ENCODE measurements at regions not wholly inside any gene's neighbourhood (a gene's known extent, or its start where the extent isn't known, plus 50 kb on each side); places are given as distances from the start of the nearest gene placed in this dataset.
A peak's percentile ranks its signal among the peaks of the same experiment; 100 is the strongest.

DNA sequence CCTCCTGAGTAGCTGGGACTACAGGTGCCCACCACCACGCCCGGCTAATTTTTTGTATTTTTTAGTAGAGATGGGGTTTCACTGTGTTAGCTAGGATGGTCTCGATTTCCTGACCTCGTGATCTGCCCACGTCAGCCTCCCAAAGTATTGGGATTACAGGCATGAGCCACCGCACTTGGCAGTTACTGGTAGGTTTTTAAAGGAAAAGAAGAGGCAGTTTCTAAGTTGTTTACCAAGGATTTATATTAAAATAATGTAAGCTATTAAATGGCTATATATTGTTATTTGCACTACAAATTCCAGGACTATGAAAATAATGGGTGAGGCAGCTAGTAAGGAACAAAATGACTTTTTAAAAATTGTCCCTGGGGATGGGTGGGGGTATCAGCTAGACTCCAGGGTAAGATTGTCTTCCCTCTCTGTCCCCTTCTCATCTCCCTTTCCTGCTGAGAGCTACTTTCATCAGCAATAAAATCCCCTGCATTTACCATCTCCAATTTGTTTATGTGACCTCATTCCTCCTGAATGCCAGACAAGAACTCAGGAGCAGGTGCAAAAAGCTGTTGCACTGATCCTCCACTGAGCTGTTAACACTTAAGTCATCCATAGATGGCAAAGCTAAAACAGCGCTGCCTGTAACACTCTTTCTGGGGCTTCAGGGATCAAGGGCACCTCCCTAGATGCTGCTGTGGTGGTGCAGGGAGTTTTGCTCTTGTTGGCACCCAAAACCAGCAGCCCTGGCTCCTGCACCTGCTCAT is 165.2 kb downstream of the ZPLD1 start:
- DNase-seq (ENCODE audit: low read depth in 1 of 2, low spot score in 1 of 2) = no peak

DNA sequence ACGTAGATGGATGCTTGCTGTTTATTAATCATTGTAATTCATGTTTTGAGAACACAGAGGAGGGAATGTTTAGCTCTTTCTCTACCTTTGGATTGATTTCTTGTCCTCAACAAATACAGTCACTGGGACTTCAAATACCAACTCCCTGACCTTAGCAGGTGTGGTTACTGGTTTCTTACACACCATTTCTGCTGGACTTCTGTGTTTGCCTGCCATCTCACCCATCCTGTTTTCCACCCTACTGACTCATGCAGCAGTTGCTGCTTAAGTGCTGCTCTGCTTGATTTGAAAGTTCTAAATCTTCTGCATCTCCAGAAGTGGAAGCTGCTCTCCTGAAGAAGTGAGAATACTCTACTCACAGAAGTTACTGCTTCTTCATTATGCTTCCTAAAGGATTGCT is 170.3 kb downstream of the ZPLD1 start:
- DNase-seq (ENCODE audit: low read depth in 1 of 2, low spot score in 1 of 2) = no peak

- no peak for DNase-seq (ENCODE audit: low read depth in 1 of 2, low spot score in 1 of 2)
Measured at GRCh38 chr3:102608875-102609274, 174.1 kb downstream of the ZPLD1 start.

GRCh38 chr3:102614021-102614569 is 179.3 kb downstream of the ZPLD1 start:
- no peak for DNase-seq (ENCODE audit: low read depth in 1 of 2, low spot score in 1 of 2)

GRCh38 chr3:102614585-102614984 is 179.8 kb downstream of the ZPLD1 start:
- DNase-seq (ENCODE audit: low read depth in 1 of 2, low spot score in 1 of 2) = no peak

- no peak for DNase-seq (ENCODE audit: low read depth in 1 of 2, low spot score in 1 of 2)
Measured at GRCh38 chr3:102617381-102617780, 182.6 kb downstream of the ZPLD1 start.

GRCh38 chr3:102619361-102619760 is 184.5 kb downstream of the ZPLD1 start:
- no peak for DNase-seq (ENCODE audit: low read depth in 1 of 2, low spot score in 1 of 2)

GRCh38 chr3:102629943-102630342 is 195.1 kb downstream of the ZPLD1 start:
- DNase-seq (ENCODE audit: low read depth in 1 of 2, low spot score in 1 of 2) = no peak

DNA sequence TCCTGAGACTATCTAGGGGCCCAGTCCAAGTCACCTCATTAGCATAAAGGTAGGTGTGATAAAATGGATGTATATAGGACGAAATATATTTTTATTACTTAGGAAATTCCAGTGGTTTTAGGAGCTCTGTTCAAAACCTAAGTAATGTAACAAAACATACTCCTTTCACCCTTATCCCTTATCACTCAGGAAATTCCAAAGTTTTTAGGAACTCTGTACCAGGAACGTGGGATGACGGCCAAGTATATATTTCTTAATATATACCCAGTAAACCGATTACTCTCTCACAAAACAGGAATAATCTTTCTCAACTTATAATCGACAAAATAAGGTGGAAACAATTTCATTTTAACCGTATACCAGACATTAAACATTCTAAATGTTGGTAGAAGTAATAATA is 195.7 kb downstream of the ZPLD1 start:
- DNase-seq (ENCODE audit: low read depth in 1 of 2, low spot score in 1 of 2) = no peak

DNA sequence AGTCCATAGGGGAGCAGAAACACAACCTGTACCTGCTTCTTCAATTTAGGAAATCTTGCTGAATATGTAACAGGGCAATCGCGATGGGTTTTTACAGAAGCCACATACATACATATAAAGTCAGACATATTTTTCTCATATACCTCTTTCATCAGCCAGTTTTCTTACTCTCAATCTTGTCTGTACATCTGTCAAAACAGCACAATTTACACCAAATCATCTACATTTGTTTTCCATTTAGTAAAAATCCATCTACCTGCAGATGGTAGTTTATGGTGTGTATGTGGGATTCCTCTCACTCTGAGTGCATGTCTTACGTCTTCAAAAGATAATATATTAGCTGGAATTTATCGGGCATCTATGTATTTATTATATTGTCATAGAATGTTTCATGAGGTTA is 208.7 kb downstream of the ZPLD1 start:
- DNase-seq (ENCODE audit: low read depth in 1 of 2, low spot score in 1 of 2) = no peak

- DNase-seq (ENCODE audit: low read depth in 1 of 2, low spot score in 1 of 2) = no peak
Measured at GRCh38 chr3:102646557-102646956, 211.7 kb downstream of the ZPLD1 start.

- DNase-seq (ENCODE audit: low read depth in 1 of 2, low spot score in 1 of 2) = no peak
Measured at GRCh38 chr3:102660653-102661052, 225.8 kb downstream of the ZPLD1 start.

- no peak for DNase-seq (ENCODE audit: low read depth in 1 of 2, low spot score in 1 of 2)
Measured at GRCh38 chr3:102661707-102662497, 227.1 kb downstream of the ZPLD1 start.

GRCh38 chr3:102662498-102662772 is 227.6 kb downstream of the ZPLD1 start:
- DNase-seq (ENCODE audit: low read depth in 1 of 2, low spot score in 1 of 2) = no peak

GRCh38 chr3:102664126-102664525 is 229.3 kb downstream of the ZPLD1 start:
- no peak for DNase-seq (ENCODE audit: low read depth in 1 of 2, low spot score in 1 of 2)

GRCh38 chr3:102665183-102665582 is 230.4 kb downstream of the ZPLD1 start:
- DNase-seq (ENCODE audit: low read depth in 1 of 2, low spot score in 1 of 2) = no peak

DNA sequence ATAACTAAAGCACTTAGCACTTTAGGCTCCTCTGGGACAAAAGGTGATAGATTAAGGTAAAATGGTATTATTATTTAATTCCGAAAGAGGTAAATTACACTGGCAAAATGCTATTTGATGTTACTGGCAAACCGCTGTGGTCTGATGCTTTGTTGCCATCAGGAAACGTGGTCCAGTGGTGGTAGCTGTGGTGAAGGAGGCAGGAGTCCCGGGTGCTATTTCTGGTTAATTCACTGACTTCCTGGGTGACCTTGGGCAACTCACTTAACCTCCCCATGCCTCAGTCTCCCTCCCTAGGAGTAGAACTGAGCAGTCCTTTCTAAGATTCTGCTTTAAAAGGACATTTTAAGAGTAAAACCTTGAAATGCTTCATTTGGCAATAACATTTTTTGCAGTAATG is 233.4 kb downstream of the ZPLD1 start:
- no peak for DNase-seq (ENCODE audit: low read depth in 1 of 2, low spot score in 1 of 2)

DNA sequence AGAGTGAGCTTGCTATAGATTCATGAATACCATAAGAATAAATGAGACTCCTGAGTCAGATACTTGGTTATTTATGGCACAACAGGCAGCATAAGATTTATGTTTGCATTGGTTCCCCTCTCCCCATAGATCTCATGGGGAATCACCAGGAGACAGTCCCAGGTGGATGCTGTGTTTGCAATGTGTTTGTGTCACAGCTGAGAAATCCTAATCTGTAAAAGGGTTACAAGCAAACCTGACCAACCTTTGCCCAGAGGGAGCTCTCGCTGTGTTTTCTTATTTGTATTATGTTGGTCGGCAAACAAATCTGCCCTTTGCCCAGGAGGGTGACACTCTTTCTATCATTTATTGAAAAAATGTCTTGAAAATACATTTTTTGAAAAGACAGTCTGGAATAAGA is 236.2 kb downstream of the ZPLD1 start:
- no peak for DNase-seq (ENCODE audit: low read depth in 1 of 2, low spot score in 1 of 2)

- DNase-seq (ENCODE audit: low read depth in 1 of 2, low spot score in 1 of 2) = no peak
Measured at GRCh38 chr3:102672305-102672704, 237.5 kb downstream of the ZPLD1 start.

- peak; percentile 28 to 42 for DNase-seq (ENCODE audit: low read depth in 1 of 2, low spot score in 1 of 2)
Measured at GRCh38 chr3:102673271-102674115, 238.7 kb downstream of the ZPLD1 start.

DNA sequence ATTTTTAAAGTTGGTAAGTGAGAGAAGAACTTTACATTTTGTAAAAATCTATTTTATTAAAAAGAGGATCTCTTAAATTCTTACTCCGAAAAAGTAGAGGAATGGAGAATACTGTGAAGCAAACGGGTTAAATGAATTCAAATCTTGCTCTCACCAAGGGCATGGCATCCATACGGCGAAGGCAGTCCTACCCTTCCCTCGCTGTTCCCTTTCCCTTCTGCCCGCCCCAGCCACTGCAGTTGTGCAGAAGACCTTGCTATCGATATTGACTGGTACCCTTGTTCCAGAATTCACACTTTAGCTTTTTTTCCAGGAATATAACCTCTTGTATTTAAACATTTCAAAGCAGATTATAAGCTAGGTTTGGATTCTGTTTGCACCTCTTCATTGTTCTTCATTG is 239.5 kb downstream of the ZPLD1 start:
- DNase-seq (ENCODE audit: low read depth in 1 of 2, low spot score in 1 of 2) = no peak

- DNase-seq (ENCODE audit: low read depth in 1 of 2, low spot score in 1 of 2) = no peak
Measured at GRCh38 chr3:102676424-102676823, 241.6 kb downstream of the ZPLD1 start.

All from stimulated activated CD4-positive, alpha-beta T cell treated with anti-CD3 and anti-CD28 coated beads, Interleukin-15, amount 100 ng/mL, for 1 hour (primary cell).